Hematopoietic multipotent progenitor cell treated with erythropoietin and hydrocortisone succinate and interleukin-3 and kit ligand, for 4 days (in vitro differentiated cells): ENCODE measurements at regions not wholly inside any gene's neighbourhood (a gene's known extent, or its start where the extent isn't known, plus 50 kb on each side); places are given as distances from the start of the nearest gene placed in this dataset.

Experiments
- DNase-seq: peaks from one replicate; pipeline ENCODE4 v3.0.0-alpha.2; 2015

- no peak for DNase-seq
Observed at GRCh38 chr3:135310317-135310716, 515.3 kb downstream of the EPHB1 start.

GRCh38 chr3:135311699-135312098, 516.6 kb downstream of the EPHB1 start:
- no peak for DNase-seq

GRCh38 chr3:135314237-135314636, 519.2 kb downstream of the EPHB1 start:
- no peak for DNase-seq

GRCh38 chr3:135324301-135324700, 529.2 kb downstream of the EPHB1 start:
- DNase-seq: no peak

GRCh38 chr3:135325096-135325495, 530.0 kb downstream of the EPHB1 start:
- no peak for DNase-seq

GRCh38 chr3:135325726-135326235, 530.7 kb downstream of the EPHB1 start:
- no peak for DNase-seq

- no peak for DNase-seq
Observed at GRCh38 chr3:135326851-135327250, 531.8 kb downstream of the EPHB1 start.

GRCh38 chr3:135328036-135328435, 533.0 kb downstream of the EPHB1 start:
- no peak for DNase-seq

GRCh38 chr3:135329479-135329878, 534.4 kb downstream of the EPHB1 start:
- DNase-seq: peak; percentile 49

- no peak for DNase-seq
Observed at GRCh38 chr3:135337192-135337591, 542.1 kb downstream of the EPHB1 start.

- peak; percentile 71 for DNase-seq
Observed at GRCh38 chr3:135348690-135349089, 553.6 kb downstream of the EPHB1 start.

GRCh38 chr3:135349254-135349948, 554.3 kb downstream of the EPHB1 start:
- peak; percentile 50 for DNase-seq

GRCh38 chr3:135352213-135352612, 557.2 kb downstream of the EPHB1 start:
- no peak for DNase-seq

- no peak for DNase-seq
Observed at GRCh38 chr3:135362889-135363288, 567.8 kb downstream of the EPHB1 start.

- no peak for DNase-seq
Observed at GRCh38 chr3:135364676-135365075, 569.6 kb downstream of the EPHB1 start.

- DNase-seq: no peak
Observed at GRCh38 chr3:135366816-135367215, 571.8 kb downstream of the EPHB1 start.

GRCh38 chr3:135368316-135368715, 573.3 kb downstream of the EPHB1 start:
- DNase-seq: no peak

- DNase-seq: no peak
Observed at GRCh38 chr3:135368781-135369180, 573.7 kb downstream of the EPHB1 start.

GRCh38 chr3:135374571-135374970, 579.5 kb downstream of the EPHB1 start:
- no peak for DNase-seq

- no peak for DNase-seq
Observed at GRCh38 chr3:135382188-135382587, 583.3 kb upstream of the PPP2R3A start.

GRCh38 chr3:135382621-135383020, 582.9 kb upstream of the PPP2R3A start:
- DNase-seq: no peak

GRCh38 chr3:135383301-135383700, 582.2 kb upstream of the PPP2R3A start:
- DNase-seq: no peak

GRCh38 chr3:135392151-135392550, 573.4 kb upstream of the PPP2R3A start:
- no peak for DNase-seq

- no peak for DNase-seq
Observed at GRCh38 chr3:135393159-135393558, 572.4 kb upstream of the PPP2R3A start.

- DNase-seq: no peak
Observed at GRCh38 chr3:135393898-135394525, 571.5 kb upstream of the PPP2R3A start.
